GM12878 (cell line): ENCODE measurements at regions not wholly inside any gene's neighbourhood (a gene's known extent, or its start where the extent isn't known, plus 50 kb on each side); places are given as distances from the start of the nearest gene placed in this dataset.

Experiments used
- ATAC-seq: fragments of 200-7000 bp; cut with Tn5 transposase; 3 replicates; pipeline ENCODE4 v1.9.1; 2020; ENCODE audit warnings: mild to moderate bottlenecking, moderate library complexity
- BruUV-seq: library from RNA; stranded (reverse); fragments of 400-500 nt; replicated peaks from 2 replicates; lab custom pipeline; 2021; lab: Mats Ljungman, UMichigan
- CTCF ChIA-PET: fragments of 300-600 bp; sonication (Branson Sonifier 250); formaldehyde crosslinking; extraction: SDS; loops from one replicate; lab custom pipeline; 2021; ENCODE audit warnings: inconsistent platforms; lab: Yijun Ruan, JAX
- POLR2A ChIA-PET: fragments of 350-600 bp; formaldehyde crosslinking; extraction: SDS; loops from one replicate; lab custom pipeline; 2021; ENCODE audit warnings: inconsistent platforms; lab: Charles Lee
- RAD21 ChIA-PET: fragments of 300-600 bp; sonication (Branson Sonifier 250); formaldehyde crosslinking; loops from one replicate; lab custom pipeline; 2023; ENCODE audit warnings: antibody characterized with exemption; ENCODE audit not compliant: unreplicated experiment; lab: Charles Lee
- SMC1A ChIA-PET: fragments of 300-600 bp; sonication (Branson Sonifier 250); formaldehyde crosslinking; loops from one replicate; lab custom pipeline; 2023; ENCODE audit not compliant: unreplicated experiment, uncharacterized antibody; lab: Charles Lee
- DNase-seq: peaks from one replicate; pipeline ENCODE4 v3.0.0-alpha.2; 2011; ENCODE audit warnings: low read depth, low spot score
- FAIRE-seq: peaks from 3 replicates; lab custom pipeline; 2011; peaks lifted over from hg19 to GRCh38; lab: Jason Lieb, UNC
- H2AFZ ChIP-seq: 2 replicates; pipeline ENCODE4 v1.6.0; 2011; ENCODE audit warnings: low read depth, low read length, control low read depth; ENCODE audit not compliant: control insufficient read depth
- H3K27ac ChIP-seq: 2 replicates; pipeline ENCODE4 v1.5.1; 2011; ENCODE audit warnings: control low read depth; ENCODE audit not compliant: control insufficient read depth, insufficient read depth
- H3K27me3 ChIP-seq, 2 experiments: replicated peaks in 1 of 2; 2 replicates each; pipeline versions ENCODE4 v1.6.0 to v1.6.1; 2011; ENCODE audit warnings: low read length in 1 of 2; ENCODE audit not compliant: control insufficient read depth in 2 of 2, insufficient read depth in 2 of 2
- H3K36me3 ChIP-seq, 2 experiments: 2 replicates each; pipeline ENCODE4 v1.5.1; 2011; ENCODE audit warnings: low read length in 1 of 2; ENCODE audit not compliant: control insufficient read depth in 2 of 2, insufficient read depth in 2 of 2
- H3K4me1 ChIP-seq: 2 replicates; pipeline ENCODE4 v1.6.1; 2011; ENCODE audit warnings: mild to moderate bottlenecking, low read length, moderate library complexity, mixed read lengths; ENCODE audit not compliant: control insufficient read depth, insufficient read depth
- H3K4me2 ChIP-seq: 2 replicates; pipeline ENCODE4 v1.6.0; 2011; ENCODE audit warnings: control low read depth; ENCODE audit not compliant: control insufficient read depth, insufficient read depth
- H3K4me3 ChIP-seq: fragments of 200-600 bp; sonication (generic); 2 replicates; pipeline ENCODE4 v1.5.1; 2016
- H3K79me2 ChIP-seq: 2 replicates; pipeline ENCODE4 v1.6.0; 2011; ENCODE audit warnings: low read length; ENCODE audit not compliant: control insufficient read depth, insufficient read depth
- H3K9ac ChIP-seq: 2 replicates; pipeline ENCODE4 v1.8.0; 2011; ENCODE audit warnings: low read length, control low read depth, mixed read lengths; ENCODE audit not compliant: control insufficient read depth, insufficient read depth
- H3K9me3 ChIP-seq: replicated peaks from 3 replicates; pipeline ENCODE4 v1.5.1; 2011; ENCODE audit warnings: mild to moderate bottlenecking, low read length; ENCODE audit not compliant: control insufficient read depth, insufficient read depth
- H4K20me1 ChIP-seq: 2 replicates; pipeline ENCODE4 v1.6.0; 2011; ENCODE audit not compliant: control insufficient read depth, insufficient read depth
- BACH1 ChIP-seq: fragments of 450-650 bp; IDR thresholded peaks from 2 replicates; pipeline ENCODE4 v1.6.1; 2017; ENCODE audit warnings: mild to moderate bottlenecking, borderline replicate concordance
- EED ChIP-seq: sonication (generic); IDR thresholded peaks from 2 replicates; pipeline ENCODE4 v1.6.1; 2016; ENCODE audit warnings: antibody characterized with exemption, low read depth
- EGR1 ChIP-seq, 2 experiments: IDR thresholded peaks; 1 replicate in 1 of 2; 2 replicates in 1 of 2; pipeline ENCODE4 v1.6.1; 2011 to 2012; ENCODE audit warnings: low read depth in 2 of 2, low read length in 2 of 2, borderline replicate concordance in 1 of 2, mild to moderate bottlenecking in 1 of 2, moderate library complexity in 1 of 2
- IKZF2 ChIP-seq, 2 experiments: fragments of 450-650 bp; IDR thresholded peaks; 2 replicates each; pipeline ENCODE4 v1.6.1; 2017; ENCODE audit warnings: mild to moderate bottlenecking in 2 of 2, moderate library complexity in 2 of 2
- NFIC ChIP-seq: IDR thresholded peaks from 2 replicates; pipeline ENCODE4 v1.6.1; 2012; ENCODE audit warnings: low read depth, mild to moderate bottlenecking, inconsistent platforms, low read length, moderate library complexity
- NRF1 ChIP-seq: conservative IDR thresholded peaks from 2 replicates; pipeline ENCODE4 v1.6.1; 2011; ENCODE audit warnings: mild to moderate bottlenecking, low read depth, low read length, improper control_type of control experiment
- RUNX3 ChIP-seq: IDR thresholded peaks from 2 replicates; pipeline ENCODE4 v1.6.1; 2012; ENCODE audit warnings: low read length, inconsistent platforms
- SMAD1 ChIP-seq: fragments of 450-650 bp; IDR thresholded peaks from 2 replicates; pipeline ENCODE4 v1.6.1; 2018; ENCODE audit warnings: mild to moderate bottlenecking, low read depth; ENCODE audit not compliant: partially characterized antibody
- STAT1 ChIP-seq: fragments of 450-650 bp; conservative IDR thresholded peaks from 2 replicates; pipeline ENCODE4 v1.6.1; 2014; ENCODE audit warnings: antibody characterized with exemption, mild to moderate bottlenecking
- STAT3 ChIP-seq: IDR thresholded peaks from 2 replicates; pipeline ENCODE4 v1.6.1; 2011; ENCODE audit warnings: low read depth, low read length, improper control_type of control experiment
- YBX1 ChIP-seq: fragments of 450-650 bp; IDR thresholded peaks from 2 replicates; pipeline ENCODE4 v1.6.1; 2016; ENCODE audit warnings: antibody characterized with exemption
- YY1 ChIP-seq: IDR thresholded peaks from 2 replicates; pipeline ENCODE4 v1.6.1; 2011; ENCODE audit warnings: low read depth, mild to moderate bottlenecking, low read length
- WGBS: methylation state at CpG from one replicate; pipeline ENCODE4 v1.1.6; 2016; ENCODE audit warnings: low lambda C conversion rate; ENCODE audit not compliant: insufficient replicate concordance, insufficient coverage; ENCODE audit errors: missing lambda C conversion rate; 5-methylcytosine and 5-hydroxymethylcytosine counted together
- in situ Hi-C: fragments of 300-500 bp; cut with MboI; formaldehyde crosslinking; loops from 9 replicates; pipeline ENCODE4 v1.14.3; 2018; ENCODE audit warnings: mixed read lengths
- intact Hi-C: fragments of 100-400 bp; cut with micrococcal nuclease; formaldehyde crosslinking; loops from one replicate; pipeline ENCODE4 v1.14.2; 2022; ENCODE audit not compliant: unreplicated experiment
- TF ChIP-seq, protein P1 (sequence below): fragments of 450-650 bp; IDR thresholded peaks from 2 replicates; pipeline ENCODE4 v1.6.1; 2017; ENCODE audit warnings: mild to moderate bottlenecking, low read depth, inconsistent platforms; ENCODE audit not compliant: poor library complexity, severe bottlenecking
- TF ChIP-seq, protein P2 (sequence below): IDR thresholded peaks from 2 replicates; pipeline ENCODE4 v1.6.1; 2011; ENCODE audit warnings: low read depth, mild to moderate bottlenecking, low read length, moderate library complexity, borderline replicate concordance; ENCODE audit errors: extremely low read depth
- TF ChIP-seq, protein P3 (sequence below): fragments of 450-650 bp; IDR thresholded peaks from 2 replicates; pipeline ENCODE4 v1.6.1; 2018; ENCODE audit warnings: borderline replicate concordance, mild to moderate bottlenecking; ENCODE audit not compliant: partially characterized antibody

DNA sequence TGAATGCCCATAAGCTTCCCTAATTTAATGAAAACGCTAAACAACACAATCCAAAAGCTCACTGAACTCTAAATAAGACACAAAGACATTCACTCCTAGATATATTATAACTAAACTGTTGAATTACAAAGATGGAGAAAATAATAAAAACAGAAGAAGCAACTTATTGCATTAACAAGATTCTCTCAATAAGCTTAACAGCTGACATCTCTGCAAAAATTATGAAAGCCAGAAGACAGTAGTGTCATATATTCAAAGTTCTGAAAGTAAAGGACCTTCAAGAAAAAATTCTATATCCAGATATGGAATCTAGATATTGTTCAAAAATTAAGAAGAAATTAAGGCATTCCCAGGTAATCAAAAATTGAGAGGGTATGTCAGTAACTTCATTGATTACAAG is 957.8 kb upstream of the TYRP1 start:
- no peaks in the 10 kb centered on the region for H3K36me3 ChIP-seq
- ATAC-seq (no peak), FAIRE-seq (no peak), DNase-seq (no peak)
- TF ChIP-seq RUNX3 (no peak), EGR1 (IDR thresholded peaks at IDR 0.05; ENCODE audit: borderline replicate concordance in 1 of 2, low read depth in 2 of 2, low read length in 2 of 2) (no peak), YY1 (no peak)
- TF ChIP-seq, protein P1, sequence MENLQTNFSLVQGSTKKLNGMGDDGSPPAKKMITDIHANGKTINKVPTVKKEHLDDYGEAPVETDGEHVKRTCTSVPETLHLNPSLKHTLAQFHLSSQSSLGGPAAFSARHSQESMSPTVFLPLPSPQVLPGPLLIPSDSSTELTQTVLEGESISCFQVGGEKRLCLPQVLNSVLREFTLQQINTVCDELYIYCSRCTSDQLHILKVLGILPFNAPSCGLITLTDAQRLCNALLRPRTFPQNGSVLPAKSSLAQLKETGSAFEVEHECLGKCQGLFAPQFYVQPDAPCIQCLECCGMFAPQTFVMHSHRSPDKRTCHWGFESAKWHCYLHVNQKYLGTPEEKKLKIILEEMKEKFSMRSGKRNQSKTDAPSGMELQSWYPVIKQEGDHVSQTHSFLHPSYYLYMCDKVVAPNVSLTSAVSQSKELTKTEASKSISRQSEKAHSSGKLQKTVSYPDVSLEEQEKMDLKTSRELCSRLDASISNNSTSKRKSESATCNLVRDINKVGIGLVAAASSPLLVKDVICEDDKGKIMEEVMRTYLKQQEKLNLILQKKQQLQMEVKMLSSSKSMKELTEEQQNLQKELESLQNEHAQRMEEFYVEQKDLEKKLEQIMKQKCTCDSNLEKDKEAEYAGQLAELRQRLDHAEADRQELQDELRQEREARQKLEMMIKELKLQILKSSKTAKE, result no peak
- no peaks in the 10 kb centered on the region for H3K27me3 ChIP-seq
- SMC1A ChIA-PET, result interaction anchor here (1.4 kb wide), 1 partner anchor 9 kb away, joined by 3 read pairs; no protein-coding TSS in a partner anchor
- POLR2A ChIA-PET, result no interaction called here
- no peak overlapping the region for H3K9ac ChIP-seq
- no peaks in the 10 kb centered on the region for H4K20me1 ChIP-seq
- WGBS, result 30% methylated on average over 1 of the region's 1 CpG
- intact Hi-C loops, result no loop called here
- RAD21 ChIA-PET, result no interaction called here
- H3K79me2 ChIP-seq, result no peaks in the 10 kb centered on the region
- no peaks in the 10 kb centered on the region for H3K4me1 ChIP-seq
- no TSS peak for BruUV-seq
- in situ Hi-C loops, result no loop called here
- no peak overlapping the region for H3K4me3 ChIP-seq
- CTCF ChIA-PET, result no interaction called here
- no peak overlapping the region for H3K27ac ChIP-seq
- no peak overlapping the region for H2AFZ ChIP-seq
- no peaks in the 10 kb centered on the region for H3K9me3 ChIP-seq
- no peak overlapping the region for H3K4me2 ChIP-seq

DNA sequence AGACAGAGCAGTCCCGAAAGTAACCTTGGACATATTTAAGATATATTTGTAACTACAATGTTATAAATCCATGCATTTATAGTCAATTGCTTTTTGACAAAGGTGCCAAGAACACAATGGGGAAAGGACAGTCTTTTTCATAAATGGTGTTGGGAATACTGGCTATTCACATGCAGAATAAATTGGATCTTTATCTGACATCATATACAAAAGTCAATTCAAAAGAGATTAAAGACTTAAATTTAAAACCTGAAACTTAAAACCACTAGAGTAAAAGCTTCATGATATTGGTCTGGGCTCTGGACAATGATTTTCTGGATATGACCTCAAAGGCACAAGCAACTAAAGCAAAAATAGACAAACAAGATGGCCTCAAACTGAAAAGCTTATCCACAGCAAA is 950.7 kb upstream of the TYRP1 start:
- WGBS, result 0% methylated on average over 1 of the region's 1 CpG
- Histone ChIP-seq H3K4me1 (no peaks in the 10 kb centered on the region), H3K9ac (no peak overlapping the region), H3K27ac (no peak overlapping the region), H3K27me3 (no peaks in the 10 kb centered on the region), H3K9me3 (no peaks in the 10 kb centered on the region), H2AFZ (no peak overlapping the region), H3K4me3 (no peak overlapping the region), H3K36me3 (no peaks in the 10 kb centered on the region), H4K20me1 (no peaks in the 10 kb centered on the region), H3K4me2 (no peak overlapping the region), H3K79me2 (no peaks in the 10 kb centered on the region)
- SMC1A ChIA-PET, result no interaction called here
- in situ Hi-C loops, result no loop called here
- no TSS peak for BruUV-seq
- CTCF ChIA-PET, result no interaction called here
- intact Hi-C loops, result no loop called here
- ATAC-seq (no peak), FAIRE-seq (no peak), DNase-seq (no peak)
- POLR2A ChIA-PET, result no interaction called here
- RAD21 ChIA-PET, result no interaction called here
- TF ChIP-seq BACH1 (no peak), SMAD1 (no peak), YBX1 (no peak), NFIC (no peak), STAT3 (no peak), EED (no peak), STAT1 (no peak), NRF1 (no peak), IKZF2 (IDR thresholded peaks at IDR 0.05) (no peak)
- TF ChIP-seq, protein P2, sequence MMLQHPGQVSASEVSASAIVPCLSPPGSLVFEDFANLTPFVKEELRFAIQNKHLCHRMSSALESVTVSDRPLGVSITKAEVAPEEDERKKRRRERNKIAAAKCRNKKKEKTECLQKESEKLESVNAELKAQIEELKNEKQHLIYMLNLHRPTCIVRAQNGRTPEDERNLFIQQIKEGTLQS, result no peak
- TF ChIP-seq, protein P3, sequence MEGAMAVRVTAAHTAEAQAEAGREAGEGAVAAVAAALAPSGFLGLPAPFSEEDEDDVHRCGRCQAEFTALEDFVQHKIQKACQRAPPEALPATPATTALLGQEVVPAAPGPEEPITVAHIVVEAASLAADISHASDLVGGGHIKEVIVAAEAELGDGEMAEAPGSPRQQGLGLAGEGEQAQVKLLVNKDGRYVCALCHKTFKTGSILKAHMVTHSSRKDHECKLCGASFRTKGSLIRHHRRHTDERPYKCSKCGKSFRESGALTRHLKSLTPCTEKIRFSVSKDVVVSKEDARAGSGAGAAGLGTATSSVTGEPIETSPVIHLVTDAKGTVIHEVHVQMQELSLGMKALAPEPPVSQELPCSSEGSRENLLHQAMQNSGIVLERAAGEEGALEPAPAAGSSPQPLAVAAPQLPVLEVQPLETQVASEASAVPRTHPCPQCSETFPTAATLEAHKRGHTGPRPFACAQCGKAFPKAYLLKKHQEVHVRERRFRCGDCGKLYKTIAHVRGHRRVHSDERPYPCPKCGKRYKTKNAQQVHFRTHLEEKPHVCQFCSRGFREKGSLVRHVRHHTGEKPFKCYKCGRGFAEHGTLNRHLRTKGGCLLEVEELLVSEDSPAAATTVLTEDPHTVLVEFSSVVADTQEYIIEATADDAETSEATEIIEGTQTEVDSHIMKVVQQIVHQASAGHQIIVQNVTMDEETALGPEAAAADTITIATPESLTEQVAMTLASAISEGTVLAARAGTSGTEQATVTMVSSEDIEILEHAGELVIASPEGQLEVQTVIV, result no peak
